ENCODE measurements at regions not wholly inside any gene's neighbourhood (a gene's known extent, or its start where the extent isn't known, plus 50 kb on each side); places are given as distances from the start of the nearest gene placed in this dataset.

DNA sequence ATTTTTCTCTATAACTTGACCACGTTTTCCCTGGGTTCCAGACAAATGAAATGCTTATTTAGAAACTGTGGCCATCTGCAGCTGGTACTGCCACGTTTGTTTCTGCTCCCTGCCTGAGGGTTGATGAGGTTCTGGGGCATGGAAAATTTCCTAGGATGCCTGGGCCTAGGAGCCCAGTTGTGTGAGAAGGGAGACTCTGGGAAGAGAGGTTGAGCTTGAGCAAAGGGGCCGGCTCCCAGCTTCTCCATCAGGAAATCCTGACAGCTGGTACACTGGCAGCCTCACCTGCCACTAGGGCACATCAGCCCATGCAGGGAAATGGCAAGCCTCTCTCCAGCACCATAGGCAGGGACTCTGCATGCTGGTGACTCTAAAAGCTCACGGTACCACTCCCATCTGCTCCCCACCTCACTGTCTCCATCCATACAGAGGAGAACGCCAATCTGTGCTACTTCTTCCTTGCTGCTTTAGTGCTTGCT is 165.4 kb upstream of the PPP2R3A start (continued):
- TF ChIP-seq, protein P1, sequence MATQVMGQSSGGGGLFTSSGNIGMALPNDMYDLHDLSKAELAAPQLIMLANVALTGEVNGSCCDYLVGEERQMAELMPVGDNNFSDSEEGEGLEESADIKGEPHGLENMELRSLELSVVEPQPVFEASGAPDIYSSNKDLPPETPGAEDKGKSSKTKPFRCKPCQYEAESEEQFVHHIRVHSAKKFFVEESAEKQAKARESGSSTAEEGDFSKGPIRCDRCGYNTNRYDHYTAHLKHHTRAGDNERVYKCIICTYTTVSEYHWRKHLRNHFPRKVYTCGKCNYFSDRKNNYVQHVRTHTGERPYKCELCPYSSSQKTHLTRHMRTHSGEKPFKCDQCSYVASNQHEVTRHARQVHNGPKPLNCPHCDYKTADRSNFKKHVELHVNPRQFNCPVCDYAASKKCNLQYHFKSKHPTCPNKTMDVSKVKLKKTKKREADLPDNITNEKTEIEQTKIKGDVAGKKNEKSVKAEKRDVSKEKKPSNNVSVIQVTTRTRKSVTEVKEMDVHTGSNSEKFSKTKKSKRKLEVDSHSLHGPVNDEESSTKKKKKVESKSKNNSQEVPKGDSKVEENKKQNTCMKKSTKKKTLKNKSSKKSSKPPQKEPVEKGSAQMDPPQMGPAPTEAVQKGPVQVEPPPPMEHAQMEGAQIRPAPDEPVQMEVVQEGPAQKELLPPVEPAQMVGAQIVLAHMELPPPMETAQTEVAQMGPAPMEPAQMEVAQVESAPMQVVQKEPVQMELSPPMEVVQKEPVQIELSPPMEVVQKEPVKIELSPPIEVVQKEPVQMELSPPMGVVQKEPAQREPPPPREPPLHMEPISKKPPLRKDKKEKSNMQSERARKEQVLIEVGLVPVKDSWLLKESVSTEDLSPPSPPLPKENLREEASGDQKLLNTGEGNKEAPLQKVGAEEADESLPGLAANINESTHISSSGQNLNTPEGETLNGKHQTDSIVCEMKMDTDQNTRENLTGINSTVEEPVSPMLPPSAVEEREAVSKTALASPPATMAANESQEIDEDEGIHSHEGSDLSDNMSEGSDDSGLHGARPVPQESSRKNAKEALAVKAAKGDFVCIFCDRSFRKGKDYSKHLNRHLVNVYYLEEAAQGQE (IDR thresholded peaks at IDR 0.05; ENCODE audit: borderline replicate concordance), result no peak
- TF ChIP-seq, protein P1 (CRISPR knock-in tag; IDR thresholded peaks at IDR 0.05; ENCODE audit: low read depth), result no peak
- TF ChIP-seq CSDE1 (IDR thresholded peaks at IDR 0.05), result no peak
- TF ChIP-seq HNRNPK (IDR thresholded peaks at IDR 0.05; ENCODE audit: low read depth, low read length, poor library complexity, severe bottlenecking), result no peak
- no peak for TF ChIP-seq TEAD2 (tag; IDR thresholded peaks at IDR 0.05)
- TF ChIP-seq SNRNP70 (optimal IDR thresholded peaks at IDR 0.05; ENCODE audit: low read depth, low read length), result no peak
- no peak for TF ChIP-seq MTA3 (IDR thresholded peaks at IDR 0.05; ENCODE audit: borderline replicate concordance)
- no peak for TF ChIP-seq CHD1 (IDR thresholded peaks at IDR 0.05; ENCODE audit: low read length)
- TF ChIP-seq ZNF699 (CRISPR knock-in tag; IDR thresholded peaks at IDR 0.05; ENCODE audit: insufficient replicate concordance), result no peak
- TF ChIP-seq, protein P2, sequence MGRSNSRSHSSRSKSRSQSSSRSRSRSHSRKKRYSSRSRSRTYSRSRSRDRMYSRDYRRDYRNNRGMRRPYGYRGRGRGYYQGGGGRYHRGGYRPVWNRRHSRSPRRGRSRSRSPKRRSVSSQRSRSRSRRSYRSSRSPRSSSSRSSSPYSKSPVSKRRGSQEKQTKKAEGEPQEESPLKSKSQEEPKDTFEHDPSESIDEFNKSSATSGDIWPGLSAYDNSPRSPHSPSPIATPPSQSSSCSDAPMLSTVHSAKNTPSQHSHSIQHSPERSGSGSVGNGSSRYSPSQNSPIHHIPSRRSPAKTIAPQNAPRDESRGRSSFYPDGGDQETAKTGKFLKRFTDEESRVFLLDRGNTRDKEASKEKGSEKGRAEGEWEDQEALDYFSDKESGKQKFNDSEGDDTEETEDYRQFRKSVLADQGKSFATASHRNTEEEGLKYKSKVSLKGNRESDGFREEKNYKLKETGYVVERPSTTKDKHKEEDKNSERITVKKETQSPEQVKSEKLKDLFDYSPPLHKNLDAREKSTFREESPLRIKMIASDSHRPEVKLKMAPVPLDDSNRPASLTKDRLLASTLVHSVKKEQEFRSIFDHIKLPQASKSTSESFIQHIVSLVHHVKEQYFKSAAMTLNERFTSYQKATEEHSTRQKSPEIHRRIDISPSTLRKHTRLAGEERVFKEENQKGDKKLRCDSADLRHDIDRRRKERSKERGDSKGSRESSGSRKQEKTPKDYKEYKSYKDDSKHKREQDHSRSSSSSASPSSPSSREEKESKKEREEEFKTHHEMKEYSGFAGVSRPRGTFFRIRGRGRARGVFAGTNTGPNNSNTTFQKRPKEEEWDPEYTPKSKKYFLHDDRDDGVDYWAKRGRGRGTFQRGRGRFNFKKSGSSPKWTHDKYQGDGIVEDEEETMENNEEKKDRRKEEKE (IDR thresholded peaks at IDR 0.05; ENCODE audit: borderline replicate concordance in 1 of 2, control insufficient read depth in 1 of 2, low read depth in 2 of 2, low read length in 1 of 2), result no peak
- TF ChIP-seq NFE2 (IDR thresholded peaks at IDR 0.05; ENCODE audit: low read depth), result no peak
- no peak for TF ChIP-seq ZKSCAN3 (CRISPR knock-in tag; IDR thresholded peaks at IDR 0.05)
- TF ChIP-seq, protein P3, sequence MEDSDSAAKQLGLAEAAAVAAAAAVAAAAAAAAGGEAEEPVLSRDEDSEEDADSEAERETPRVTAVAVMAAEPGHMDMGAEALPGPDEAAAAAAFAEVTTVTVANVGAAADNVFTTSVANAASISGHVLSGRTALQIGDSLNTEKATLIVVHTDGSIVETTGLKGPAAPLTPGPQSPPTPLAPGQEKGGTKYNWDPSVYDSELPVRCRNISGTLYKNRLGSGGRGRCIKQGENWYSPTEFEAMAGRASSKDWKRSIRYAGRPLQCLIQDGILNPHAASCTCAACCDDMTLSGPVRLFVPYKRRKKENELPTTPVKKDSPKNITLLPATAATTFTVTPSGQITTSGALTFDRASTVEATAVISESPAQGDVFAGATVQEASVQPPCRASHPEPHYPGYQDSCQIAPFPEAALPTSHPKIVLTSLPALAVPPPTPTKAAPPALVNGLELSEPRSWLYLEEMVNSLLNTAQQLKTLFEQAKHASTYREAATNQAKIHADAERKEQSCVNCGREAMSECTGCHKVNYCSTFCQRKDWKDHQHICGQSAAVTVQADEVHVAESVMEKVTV (CRISPR knock-in tag; IDR thresholded peaks at IDR 0.05), result no peak
- no peak for TF ChIP-seq HEY1 (CRISPR knock-in tag; IDR thresholded peaks at IDR 0.05; ENCODE audit: borderline replicate concordance)

Data from K562 (cell line).